HCT116 (cell line): ENCODE measurements at regions not wholly inside any gene's neighbourhood (a gene's known extent, or its start where the extent isn't known, plus 50 kb on each side); places are given as distances from the start of the nearest gene placed in this dataset.

Experiments used
- ATAC-seq: fragments of 200-7000 bp; cut with Tn5 transposase; 2 replicates; pipeline ENCODE4 v1.9.1; 2020; ENCODE audit warnings: mild to moderate bottlenecking, moderate library complexity
- BruUV-seq: library from RNA; stranded (reverse); fragments of 400-500 nt; replicated peaks from 2 replicates; lab custom pipeline; 2021; lab: Mats Ljungman, UMichigan
- CTCF ChIA-PET: fragments of 300-600 bp; sonication (Branson Sonifier 250); formaldehyde crosslinking; loops from one replicate; lab custom pipeline; 2021; ENCODE audit warnings: antibody characterized with exemption; lab: Charles Lee
- POLR2A ChIA-PET: fragments of 300-600, 350-600 bp; sonication (Branson Sonifier 250); formaldehyde crosslinking; loops from one replicate; lab custom pipeline; 2021; ENCODE audit warnings: antibody characterized with exemption; lab: Charles Lee
- RAD21 ChIA-PET, 2 experiments: fragments of 300-600 bp; sonication (Branson Sonifier 250); formaldehyde crosslinking; loops; one replicate each; lab custom pipeline; 2023; ENCODE audit warnings: low total read pairs in 2 of 2; ENCODE audit not compliant: uncharacterized antibody in 2 of 2, unreplicated experiment in 2 of 2, low non-redundant PET in 1 of 2; lab: Charles Lee
- DNase-seq: peaks from one replicate; pipeline ENCODE4 v3.0.0-alpha.2; 2010; ENCODE audit warnings: low read depth, low spot score
- H2AFZ ChIP-seq: fragments of 200-600 bp; shearing (Covaris generic), sonication (generic); 2 replicates; pipeline ENCODE4 v1.6.1; 2017; ENCODE audit warnings: low read depth, mixed run types, mixed read lengths, antibody characterized with exemption, low read length; ENCODE audit not compliant: poor library complexity, severe bottlenecking
- H3K27ac ChIP-seq: 2 replicates; pipeline ENCODE4 v1.5.1; 2012; ENCODE audit warnings: low read depth, low read length
- H3K27me3 ChIP-seq: fragments of 200-600 bp; sonication (generic); 2 replicates; pipeline ENCODE4 v1.6.1; 2016; ENCODE audit warnings: mixed run types, low read length, mixed read lengths; ENCODE audit not compliant: insufficient read depth
- H3K36me3 ChIP-seq, 2 experiments: fragments of 200-500 bp in 1 of 2; fragments of 200-600 bp in 1 of 2; sonication (Bioruptor generic) in 1 of 2; sonication (generic) in 1 of 2; 2 replicates each; pipeline versions ENCODE4 v1.5.1 to v1.6.1; 2014 to 2016; ENCODE audit warnings: low read length in 2 of 2, inconsistent platforms in 1 of 2, mixed read lengths in 1 of 2, mixed run types in 1 of 2; ENCODE audit not compliant: insufficient read depth in 2 of 2, control insufficient read depth in 1 of 2
- H3K4me1 ChIP-seq, 2 experiments: fragments of 200-600 bp in 1 of 2; sonication (generic) in 1 of 2; 2 replicates each; pipeline versions ENCODE4 v1.5.1 to v1.6.1; 2012 to 2017; ENCODE audit warnings: low read length in 2 of 2, inconsistent platforms in 1 of 2, mild to moderate bottlenecking in 1 of 2, mixed read lengths in 1 of 2, mixed run types in 1 of 2, moderate library complexity in 1 of 2; ENCODE audit not compliant: insufficient read depth in 2 of 2, control insufficient read depth in 1 of 2
- H3K4me2 ChIP-seq: fragments of 200-600 bp; sonication (generic); 2 replicates; pipeline ENCODE4 v1.6.1; 2017; ENCODE audit warnings: mixed run types, low read length, mixed read lengths
- H3K4me3 ChIP-seq, 2 experiments: fragments of 200-600 bp in 1 of 2; sonication (generic) in 1 of 2; replicated peaks in 1 of 2; 2 replicates each; pipeline ENCODE4 v1.5.1; 2011 to 2016; ENCODE audit warnings: low read length in 2 of 2, control low read depth in 1 of 2, low read depth in 1 of 2, mild to moderate bottlenecking in 1 of 2, mixed read lengths in 1 of 2, mixed run types in 1 of 2
- H3K79me2 ChIP-seq: fragments of 200-600 bp; sonication (generic); 2 replicates; pipeline ENCODE4 v1.6.1; 2017; ENCODE audit warnings: mild to moderate bottlenecking, mixed run types, low read length, moderate library complexity, mixed read lengths; ENCODE audit not compliant: insufficient read depth
- H3K9ac ChIP-seq: fragments of 200-600 bp; sonication (generic); 2 replicates; pipeline ENCODE4 v1.6.1; 2016; ENCODE audit warnings: low read length, mixed read lengths
- H3K9me2 ChIP-seq: fragments of 200-600 bp; sonication (generic), shearing (Covaris generic); 2 replicates; pipeline ENCODE4 v1.6.1; 2017; ENCODE audit warnings: mixed run types, mild to moderate bottlenecking, moderate library complexity; ENCODE audit not compliant: insufficient read depth
- H3K9me3 ChIP-seq, 2 experiments: fragments of 200-500 bp in 1 of 2; fragments of 200-600 bp in 1 of 2; sonication (Bioruptor generic) in 1 of 2; sonication (generic) in 1 of 2; 2 replicates each; pipeline ENCODE4 v1.6.1; 2014 to 2017; ENCODE audit warnings: low read length in 2 of 2, mixed read lengths in 2 of 2, inconsistent platforms in 1 of 2, low read depth in 1 of 2, mild to moderate bottlenecking in 1 of 2, mixed run types in 1 of 2, moderate library complexity in 1 of 2; ENCODE audit not compliant: control insufficient read depth in 1 of 2, insufficient read depth in 1 of 2
- H4K20me1 ChIP-seq: fragments of 200-600 bp; sonication (generic), shearing (Covaris generic); 2 replicates; pipeline ENCODE4 v1.6.1; 2017; ENCODE audit warnings: mixed run types, mild to moderate bottlenecking, moderate library complexity; ENCODE audit not compliant: insufficient read depth
- ATF3 ChIP-seq: IDR thresholded peaks from 2 replicates; pipeline ENCODE4 v1.6.1; 2012
- CBX3 ChIP-seq: IDR thresholded peaks from 2 replicates; pipeline ENCODE4 v1.6.1; 2012; ENCODE audit warnings: low read depth
- CEBPB ChIP-seq: IDR thresholded peaks from 2 replicates; pipeline ENCODE4 v1.6.1; 2012; ENCODE audit warnings: low read depth
- CTCF ChIP-seq, 3 experiments: fragments of 200-600 bp in 1 of 3; sonication (generic) in 1 of 3; IDR thresholded peaks in 2 of 3; conservative IDR thresholded peaks in 1 of 3; 2 replicates each; pipeline ENCODE4 v1.5.1; 2012 to 2017; ENCODE audit warnings: low read depth in 2 of 3, low read length in 2 of 3, antibody characterized with exemption in 1 of 3, borderline replicate concordance in 1 of 3, control low read depth in 1 of 3, mild to moderate bottlenecking in 1 of 3, mixed read lengths in 1 of 3, mixed run types in 1 of 3, moderate library complexity in 1 of 3; ENCODE audit not compliant: insufficient read depth in 1 of 3
- EGR1 ChIP-seq: IDR thresholded peaks from 2 replicates; pipeline ENCODE4 v1.6.1; 2012; ENCODE audit warnings: low read depth
- ELF1 ChIP-seq: IDR thresholded peaks from 2 replicates; pipeline ENCODE4 v1.6.1; 2012; ENCODE audit warnings: low read depth, borderline replicate concordance
- EZH2phosphoT487 ChIP-seq: fragments of 200-600 bp; IDR thresholded peaks from 2 replicates; pipeline ENCODE4 v1.6.1; 2018; ENCODE audit warnings: antibody characterized with exemption, borderline replicate concordance
- FOSL1 ChIP-seq: IDR thresholded peaks from 2 replicates; pipeline ENCODE4 v1.6.1; 2012; ENCODE audit warnings: low read depth
- JUND ChIP-seq: IDR thresholded peaks from 2 replicates; pipeline ENCODE4 v1.6.1; 2012
- RAD21 ChIP-seq: IDR thresholded peaks from 2 replicates; pipeline ENCODE4 v1.6.1; 2012; ENCODE audit warnings: low read depth, mild to moderate bottlenecking
- REST ChIP-seq: IDR thresholded peaks from 2 replicates; pipeline ENCODE4 v1.6.1; 2012; ENCODE audit warnings: low read depth
- SIN3A ChIP-seq: IDR thresholded peaks from 2 replicates; pipeline ENCODE4 v1.6.1; 2012; ENCODE audit warnings: low read depth
- SP1 ChIP-seq: IDR thresholded peaks from 2 replicates; pipeline ENCODE4 v1.6.1; 2012; ENCODE audit warnings: low read depth
- TCF7L2 ChIP-seq: IDR thresholded peaks from 2 replicates; pipeline ENCODE4 v1.7.0; 2011; ENCODE audit warnings: borderline replicate concordance, inconsistent platforms; ENCODE audit not compliant: insufficient read depth, insufficient read length; ENCODE audit errors: extremely low read depth
- YY1 ChIP-seq: IDR thresholded peaks from 2 replicates; pipeline ENCODE4 v1.6.1; 2011; ENCODE audit warnings: low read length, low read depth, moderate library complexity, mild to moderate bottlenecking; ENCODE audit not compliant: insufficient replicate concordance; ENCODE audit errors: extremely low read depth
- intact Hi-C: fragments of 100-400 bp; cut with micrococcal nuclease; formaldehyde crosslinking; loops from 2 replicates; pipeline ENCODE4 v1.10.0; 2022
- TF ChIP-seq, protein P1 (sequence below): IDR thresholded peaks from 2 replicates; pipeline ENCODE4 v1.6.1; 2011; ENCODE audit warnings: mild to moderate bottlenecking, low read length, moderate library complexity; ENCODE audit not compliant: insufficient replicate concordance; ENCODE audit errors: extremely low read depth
- TF ChIP-seq, protein P2 (sequence below): IDR thresholded peaks from 2 replicates; pipeline ENCODE4 v1.6.1; 2012

DNA sequence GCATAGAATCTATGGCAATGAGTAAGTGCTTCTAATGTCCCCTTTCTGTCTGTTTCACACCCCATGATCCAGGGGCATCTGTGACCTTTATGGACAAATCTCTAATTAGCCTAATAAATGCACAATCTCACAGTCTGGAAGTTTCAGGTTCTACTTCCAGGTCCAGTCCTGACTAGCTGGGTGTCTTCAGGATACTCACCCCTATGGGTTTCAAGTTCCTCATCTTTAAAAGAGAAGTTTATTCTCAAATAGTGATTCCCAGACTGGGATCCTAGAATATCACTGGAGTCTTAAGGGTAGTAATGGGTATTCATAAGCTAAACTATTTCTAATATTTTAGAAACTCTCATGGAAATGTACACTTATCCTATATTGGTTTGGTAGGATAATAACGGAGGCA is 77.2 kb upstream of the ABCA1 start:
- Histone ChIP-seq H3K4me3 (no peak overlapping the region), H3K4me2 (no peak overlapping the region), H3K36me3 (no peaks in the 10 kb centered on the region), H3K27me3 (no peaks in the 10 kb centered on the region), H3K4me1 (no peaks in the 10 kb centered on the region), H3K9me2 (no peaks in the 10 kb centered on the region), H3K79me2 (no peaks in the 10 kb centered on the region), H4K20me1 (no peaks in the 10 kb centered on the region), H3K9me3 (no peaks in the 10 kb centered on the region), H3K27ac (no peak overlapping the region), H3K9ac (no peak overlapping the region), H2AFZ (no peak overlapping the region)
- intact Hi-C loops = no loop called here
- ChIA-PET RAD21 (no interaction called here), CTCF (no interaction called here), POLR2A (no interaction called here)
- ATAC-seq (no peak), DNase-seq (no peak)
- TF ChIP-seq JUND (no peak), EGR1 (no peak), YY1 (no peak), SIN3A (no peak), SP1 (no peak), CEBPB (no peak), RAD21 (no peak), CTCF (IDR thresholded peaks at IDR 0.05 in 2 of 3, conservative IDR thresholded peaks at IDR 0.05 in 1 of 3; ENCODE audit: borderline replicate concordance in 1 of 3, insufficient read depth in 1 of 3, low read depth in 2 of 3, low read length in 2 of 3) (no peak), TCF7L2 (no peak), EZH2phosphoT487 (no peak), FOSL1 (no peak), ATF3 (no peak), REST (no peak), ELF1 (no peak), CBX3 (no peak)
- TF ChIP-seq, protein P1, sequence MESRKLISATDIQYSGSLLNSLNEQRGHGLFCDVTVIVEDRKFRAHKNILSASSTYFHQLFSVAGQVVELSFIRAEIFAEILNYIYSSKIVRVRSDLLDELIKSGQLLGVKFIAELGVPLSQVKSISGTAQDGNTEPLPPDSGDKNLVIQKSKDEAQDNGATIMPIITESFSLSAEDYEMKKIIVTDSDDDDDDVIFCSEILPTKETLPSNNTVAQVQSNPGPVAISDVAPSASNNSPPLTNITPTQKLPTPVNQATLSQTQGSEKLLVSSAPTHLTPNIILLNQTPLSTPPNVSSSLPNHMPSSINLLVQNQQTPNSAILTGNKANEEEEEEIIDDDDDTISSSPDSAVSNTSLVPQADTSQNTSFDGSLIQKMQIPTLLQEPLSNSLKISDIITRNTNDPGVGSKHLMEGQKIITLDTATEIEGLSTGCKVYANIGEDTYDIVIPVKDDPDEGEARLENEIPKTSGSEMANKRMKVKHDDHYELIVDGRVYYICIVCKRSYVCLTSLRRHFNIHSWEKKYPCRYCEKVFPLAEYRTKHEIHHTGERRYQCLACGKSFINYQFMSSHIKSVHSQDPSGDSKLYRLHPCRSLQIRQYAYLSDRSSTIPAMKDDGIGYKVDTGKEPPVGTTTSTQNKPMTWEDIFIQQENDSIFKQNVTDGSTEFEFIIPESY = no peak
- TF ChIP-seq, protein P2, sequence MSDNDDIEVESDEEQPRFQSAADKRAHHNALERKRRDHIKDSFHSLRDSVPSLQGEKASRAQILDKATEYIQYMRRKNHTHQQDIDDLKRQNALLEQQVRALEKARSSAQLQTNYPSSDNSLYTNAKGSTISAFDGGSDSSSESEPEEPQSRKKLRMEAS = no peak
- BruUV-seq = no TSS peak
